ENCODE measurements at regions not wholly inside any gene's neighbourhood (a gene's known extent, or its start where the extent isn't known, plus 50 kb on each side); places are given as distances from the start of the nearest gene placed in this dataset.
"Not testable (repeated sequence)": the region's sequence is repeated elsewhere in the genome, so short reads cannot be mapped to it uniquely, and the experiment has no call there.

GRCh38 chr3:72618739-72619138 is 229.5 kb downstream of the SHQ1 start:
- no peak overlapping the region for H3K4me3 Mint-ChIP-seq
- Histone ChIP-seq H3K27me3 (ENCODE audit: insufficient read depth, low read length, poor library complexity, severe bottlenecking) (no peaks in the 10 kb centered on the region), H3K27ac (ENCODE audit: low read depth, low read length) (no peak overlapping the region), H3K4me1 (ENCODE audit: insufficient read depth, low read length) (no peaks in the 10 kb centered on the region), H3K9me3 (ENCODE audit: low read length) (no peaks in the 10 kb centered on the region), H3K4me3 (ENCODE audit: low read length) (no peak overlapping the region), H3K36me3 (ENCODE audit: insufficient read depth, low read length) (no peaks in the 10 kb centered on the region)
- no peak for DNase-seq
- peaks cover 0 to 7% of the 10 kb centered on the region in 2 donors for H3K27me3 Mint-ChIP-seq
- ChIA-PET POLR2A (no interaction called here), CTCF (no interaction called here)
- no peaks in the 10 kb centered on the region for H3K36me3 Mint-ChIP-seq
- H3K27ac Mint-ChIP-seq, result no peak overlapping the region
- H3K4me1 Mint-ChIP-seq, result peaks cover 0 to 3% (median 0%) of the 10 kb centered on the region in 3 donors
- peaks cover 0 to 3% (median 0%) of the 10 kb centered on the region in 5 donors for H3K9me3 Mint-ChIP-seq

DNA sequence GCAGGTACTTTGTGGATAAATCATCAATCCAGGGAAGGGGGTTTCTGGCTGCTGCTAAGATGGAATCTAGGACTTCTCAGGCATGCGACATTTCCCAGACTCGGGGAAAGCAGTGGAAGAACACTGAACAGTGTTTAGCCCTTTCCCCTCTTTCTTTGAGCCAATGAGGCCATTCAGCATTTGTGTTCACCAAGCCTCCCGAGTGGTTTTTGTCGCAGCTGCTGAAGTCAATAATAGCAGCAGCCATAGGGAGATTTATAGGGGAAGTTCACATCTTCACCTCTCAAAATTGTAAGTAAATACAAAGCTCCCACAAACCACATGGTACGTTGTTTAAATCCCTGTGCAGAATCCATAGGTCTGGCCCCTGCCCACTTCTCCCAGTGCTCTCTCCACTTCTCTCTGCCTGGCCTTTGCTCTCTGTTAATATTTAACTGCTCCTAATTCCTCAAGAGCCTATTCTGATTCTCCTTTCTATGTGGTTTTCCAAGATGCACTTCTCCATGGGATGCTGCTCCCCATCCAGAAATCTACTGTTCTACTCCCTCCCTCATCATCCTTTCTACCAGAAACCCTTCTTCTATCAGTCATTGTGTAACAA is 230.7 kb downstream of the SHQ1 start:
- Mint-ChIP-seq H3K27me3 (peaks cover 0 to 4% of the 10 kb centered on the region in 2 donors), H3K9me3 (peaks cover 0 to 3% (median 0%) of the 10 kb centered on the region in 5 donors), H3K36me3 (no peaks in the 10 kb centered on the region), H3K4me3 (no peak overlapping the region), H3K4me1 (peaks cover 0 to 3% (median 0%) of the 10 kb centered on the region in 3 donors), H3K27ac (no peak overlapping the region)
- CTCF ChIA-PET, result no interaction called here
- H3K27me3 ChIP-seq (ENCODE audit: insufficient read depth, low read length, poor library complexity, severe bottlenecking), result no peaks in the 10 kb centered on the region
- DNase-seq, result no peak
- no peak overlapping the region for H3K4me3 ChIP-seq (ENCODE audit: low read length)
- H3K4me1 ChIP-seq (ENCODE audit: insufficient read depth, low read length), result no peaks in the 10 kb centered on the region
- POLR2A ChIA-PET, result no interaction called here
- no peak overlapping the region for H3K27ac ChIP-seq (ENCODE audit: low read depth, low read length)
- H3K36me3 ChIP-seq (ENCODE audit: insufficient read depth, low read length), result no peaks in the 10 kb centered on the region
- H3K9me3 ChIP-seq (ENCODE audit: low read length), result no peaks in the 10 kb centered on the region

- peaks cover 0 to 3% (median 0%) of the 10 kb centered on the region in 3 donors for H3K4me1 Mint-ChIP-seq
- ChIA-PET POLR2A (no interaction called here), CTCF (no interaction called here)
- Histone ChIP-seq H3K27ac (ENCODE audit: low read depth, low read length) (no peak overlapping the region), H3K36me3 (ENCODE audit: insufficient read depth, low read length) (no peaks in the 10 kb centered on the region), H3K4me1 (ENCODE audit: insufficient read depth, low read length) (no peaks in the 10 kb centered on the region), H3K4me3 (ENCODE audit: low read length) (no peak overlapping the region), H3K9me3 (ENCODE audit: low read length) (no peaks in the 10 kb centered on the region), H3K27me3 (ENCODE audit: insufficient read depth, low read length, poor library complexity, severe bottlenecking) (no peaks in the 10 kb centered on the region)
- H3K4me3 Mint-ChIP-seq, result no peak overlapping the region
- peaks cover 0 to 3% (median 0%) of the 10 kb centered on the region in 5 donors for H3K9me3 Mint-ChIP-seq
- H3K27me3 Mint-ChIP-seq, result no peaks in the 10 kb centered on the region
- no peak overlapping the region for H3K27ac Mint-ChIP-seq
- no peak for DNase-seq
- no peaks in the 10 kb centered on the region for H3K36me3 Mint-ChIP-seq
These were observed 232.5 kb downstream of the SHQ1 start for GRCh38 chr3:72615776-72616175.

DNA sequence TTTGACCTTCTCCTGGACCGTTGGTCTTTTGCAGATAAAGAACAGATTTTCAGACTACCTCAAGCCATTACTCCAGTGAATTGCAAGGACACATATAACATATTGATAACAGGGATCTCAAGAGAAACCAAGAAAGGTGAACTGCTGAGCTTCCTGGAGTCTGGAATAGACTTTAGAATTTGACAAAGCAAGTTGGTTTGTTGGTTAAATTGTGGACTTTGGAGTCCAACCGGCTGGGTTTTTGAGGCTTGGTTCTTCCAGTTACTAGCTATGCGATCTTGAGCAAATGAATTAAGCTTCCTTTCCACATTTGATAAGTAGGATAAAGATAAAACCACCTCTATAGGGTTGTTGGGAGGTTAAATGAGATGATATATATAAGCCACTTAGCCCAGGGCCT is 233.1 kb downstream of the SHQ1 start:
- H3K27me3 Mint-ChIP-seq, result no peaks in the 10 kb centered on the region
- no peak for DNase-seq
- Histone ChIP-seq H3K27me3 (ENCODE audit: insufficient read depth, low read length, poor library complexity, severe bottlenecking) (no peaks in the 10 kb centered on the region), H3K4me3 (ENCODE audit: low read length) (no peak overlapping the region), H3K4me1 (ENCODE audit: insufficient read depth, low read length) (no peaks in the 10 kb centered on the region), H3K27ac (ENCODE audit: low read depth, low read length) (no peak overlapping the region), H3K36me3 (ENCODE audit: insufficient read depth, low read length) (no peaks in the 10 kb centered on the region), H3K9me3 (ENCODE audit: low read length) (no peaks in the 10 kb centered on the region)
- peaks cover 0 to 3% (median 0%) of the 10 kb centered on the region in 5 donors for H3K9me3 Mint-ChIP-seq
- ChIA-PET POLR2A (no interaction called here), CTCF (no interaction called here)
- H3K36me3 Mint-ChIP-seq, result no peaks in the 10 kb centered on the region
- H3K4me1 Mint-ChIP-seq, result peaks cover 0 to 3% (median 0%) of the 10 kb centered on the region in 3 donors
- no peak overlapping the region for H3K27ac Mint-ChIP-seq
- H3K4me3 Mint-ChIP-seq, result no peak overlapping the region

DNA sequence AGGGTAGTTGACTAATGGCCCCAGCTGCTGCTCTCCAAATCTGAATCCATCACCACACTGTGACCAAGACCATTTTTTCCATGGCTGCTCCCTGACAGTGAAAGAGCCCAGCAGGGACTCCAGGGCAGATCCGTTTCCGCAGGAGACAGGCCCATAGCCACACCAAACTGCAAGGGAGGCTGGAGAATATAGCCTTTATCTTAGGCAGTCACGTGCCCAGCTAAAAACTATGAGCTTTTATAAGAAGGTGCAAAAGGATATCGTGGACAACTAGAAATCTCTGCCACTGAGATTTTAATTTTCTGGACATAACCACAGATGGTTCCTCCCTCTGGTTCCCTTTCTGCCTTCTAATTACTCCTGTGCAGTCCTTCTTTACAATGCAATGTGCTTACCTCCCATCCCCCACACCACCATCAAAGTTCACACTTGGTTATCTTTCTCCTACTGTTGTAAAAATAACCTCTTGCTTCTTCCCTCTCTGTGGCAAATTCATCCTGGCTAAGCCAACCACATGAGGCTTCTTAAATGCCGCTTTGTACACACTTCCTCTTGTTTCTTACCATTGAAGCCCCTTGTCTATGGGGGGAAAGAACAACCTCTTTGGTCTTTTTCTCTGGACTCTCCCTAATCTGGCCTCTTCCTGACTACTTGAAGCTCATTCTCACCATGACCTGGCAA is 233.7 kb downstream of the SHQ1 start:
- H3K27me3 Mint-ChIP-seq, result no peaks in the 10 kb centered on the region
- peaks cover 0 to 3% (median 0%) of the 10 kb centered on the region in 3 donors for H3K4me1 Mint-ChIP-seq
- H3K4me1 ChIP-seq (ENCODE audit: insufficient read depth, low read length), result no peaks in the 10 kb centered on the region
- no peak for DNase-seq
- no peak overlapping the region for H3K4me3 ChIP-seq (ENCODE audit: low read length)
- no peak overlapping the region for H3K27ac ChIP-seq (ENCODE audit: low read depth, low read length)
- H3K9me3 Mint-ChIP-seq, result peaks cover 0 to 3% (median 0%) of the 10 kb centered on the region in 5 donors
- no peak overlapping the region for H3K27ac Mint-ChIP-seq
- no peaks in the 10 kb centered on the region for H3K27me3 ChIP-seq (ENCODE audit: insufficient read depth, low read length, poor library complexity, severe bottlenecking)
- H3K9me3 ChIP-seq (ENCODE audit: low read length), result no peaks in the 10 kb centered on the region
- H3K4me3 Mint-ChIP-seq, result no peak overlapping the region
- ChIA-PET CTCF (no interaction called here), POLR2A (no interaction called here)
- H3K36me3 Mint-ChIP-seq, result no peaks in the 10 kb centered on the region
- H3K36me3 ChIP-seq (ENCODE audit: insufficient read depth, low read length), result no peaks in the 10 kb centered on the region

DNA sequence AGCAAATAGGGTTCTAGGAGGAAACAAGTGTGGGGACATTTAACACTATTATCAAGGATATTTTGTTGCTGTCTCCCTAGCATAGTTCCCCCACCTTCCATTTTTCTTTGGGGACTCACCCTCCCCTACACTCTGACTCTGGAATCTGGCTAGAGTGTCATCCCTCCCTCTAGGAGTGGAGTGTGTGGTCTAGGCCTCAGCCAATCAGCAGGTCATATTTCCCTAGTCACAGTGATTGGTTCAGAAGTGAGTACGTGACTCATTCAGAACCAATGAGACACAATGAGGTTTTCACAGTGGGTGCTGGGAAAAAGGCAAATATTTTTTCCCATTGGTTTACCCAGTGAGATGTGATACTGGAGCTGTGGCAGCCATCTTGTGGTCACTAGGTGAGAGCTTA is 234.4 kb downstream of the SHQ1 start:
- peaks cover 0 to 3% (median 0%) of the 10 kb centered on the region in 5 donors for H3K9me3 Mint-ChIP-seq

DNA sequence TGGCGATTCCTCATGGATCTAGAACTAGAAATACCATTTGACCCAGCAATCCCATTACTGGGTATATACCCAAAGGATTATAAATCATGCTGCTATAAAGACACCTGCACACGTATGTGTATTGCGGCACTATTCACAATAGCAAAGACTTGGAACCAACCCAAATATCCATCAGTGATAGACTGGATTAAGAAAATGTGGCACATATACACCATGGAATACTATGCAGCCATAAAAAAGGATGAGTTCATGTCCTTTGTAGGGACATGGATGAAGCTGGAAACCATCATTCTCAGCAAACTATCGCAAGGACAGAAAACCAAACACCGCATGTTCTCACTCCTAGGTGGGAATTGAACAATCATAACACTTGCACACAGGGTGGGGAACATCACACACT is 239.1 kb downstream of the SHQ1 start:
- H3K9me3 Mint-ChIP-seq; H3K4me3 ChIP-seq (ENCODE audit: low read length); H3K36me3 Mint-ChIP-seq; H3K4me3 Mint-ChIP-seq; H3K4me1 ChIP-seq (ENCODE audit: insufficient read depth, low read length); CTCF ChIA-PET; POLR2A ChIA-PET; H3K36me3 ChIP-seq (ENCODE audit: insufficient read depth, low read length); H3K27ac ChIP-seq (ENCODE audit: low read depth, low read length); H3K27me3 Mint-ChIP-seq; H3K4me1 Mint-ChIP-seq; H3K9me3 ChIP-seq (ENCODE audit: low read length); H3K27me3 ChIP-seq (ENCODE audit: insufficient read depth, low read length, poor library complexity, severe bottlenecking); DNase-seq; H3K27ac Mint-ChIP-seq: not testable (repeated sequence)

More for the DNA sequence above, 234.4 kb downstream of the SHQ1 start:
- H3K27ac Mint-ChIP-seq, result no peak overlapping the region
- H3K27me3 ChIP-seq (ENCODE audit: insufficient read depth, low read length, poor library complexity, severe bottlenecking), result no peaks in the 10 kb centered on the region
- ChIA-PET CTCF (no interaction called here), POLR2A (no interaction called here)
- H3K4me1 ChIP-seq (ENCODE audit: insufficient read depth, low read length), result no peaks in the 10 kb centered on the region
- no peak overlapping the region for H3K4me3 ChIP-seq (ENCODE audit: low read length)
- H3K36me3 ChIP-seq (ENCODE audit: insufficient read depth, low read length), result no peaks in the 10 kb centered on the region
- no peak for DNase-seq
- no peak overlapping the region for H3K4me3 Mint-ChIP-seq
- no peaks in the 10 kb centered on the region for H3K27me3 Mint-ChIP-seq
- no peaks in the 10 kb centered on the region for H3K9me3 ChIP-seq (ENCODE audit: low read length)
- no peaks in the 10 kb centered on the region for H3K36me3 Mint-ChIP-seq
- H3K4me1 Mint-ChIP-seq, result peaks cover 0 to 3% (median 0%) of the 10 kb centered on the region in 3 donors
- H3K27ac ChIP-seq (ENCODE audit: low read depth, low read length), result no peak overlapping the region

GRCh38 chr3:72606005-72606800 is 242.0 kb downstream of the SHQ1 start:
- POLR2A ChIA-PET, result no interaction called here

More at GRCh38 chr3:72606005-72606800, 242.0 kb downstream of the SHQ1 start:
- no peak overlapping the region for H3K27ac Mint-ChIP-seq
- no peaks in the 10 kb centered on the region for H3K9me3 Mint-ChIP-seq
- no peaks in the 10 kb centered on the region for H3K4me1 Mint-ChIP-seq
- H3K36me3 Mint-ChIP-seq, result no peaks in the 10 kb centered on the region
- DNase-seq, result no peak
- Histone ChIP-seq H3K36me3 (ENCODE audit: insufficient read depth, low read length) (no peaks in the 10 kb centered on the region), H3K4me1 (ENCODE audit: insufficient read depth, low read length) (no peaks in the 10 kb centered on the region), H3K4me3 (ENCODE audit: low read length) (no peak overlapping the region), H3K27ac (ENCODE audit: low read depth, low read length) (no peak overlapping the region), H3K27me3 (ENCODE audit: insufficient read depth, low read length, poor library complexity, severe bottlenecking) (peaks cover 4% of the 10 kb centered on the region), H3K9me3 (ENCODE audit: low read length) (no peaks in the 10 kb centered on the region)
- CTCF ChIA-PET, result no interaction called here
- H3K4me3 Mint-ChIP-seq, result no peak overlapping the region
- peaks cover 6 to 8% of the 10 kb centered on the region in 2 donors for H3K27me3 Mint-ChIP-seq
